Neural crest cell (in vitro differentiated cells): ENCODE measurements at regions not wholly inside any gene's neighbourhood (a gene's known extent, or its start where the extent isn't known, plus 50 kb on each side); places are given as distances from the start of the nearest gene placed in this dataset.

Source experiments
- DNase-seq: peaks from one replicate; pipeline ENCODE4 v3.0.0; 2021; ENCODE audit warnings: low read depth, mixed read lengths, low spot score
- H3K27ac Mint-ChIP-seq: one replicate; pipeline ENCODE4 v1.8.0; 2021; ENCODE audit warnings: mild to moderate bottlenecking, mixed read lengths; ENCODE audit not compliant: unreplicated experiment
- H3K27me3 Mint-ChIP-seq: 2 replicates; pipeline ENCODE4 v1.8.0; 2021; ENCODE audit warnings: low read depth, mild to moderate bottlenecking, mixed read lengths
- H3K36me3 Mint-ChIP-seq: 2 replicates; pipeline ENCODE4 v1.8.0; 2021; ENCODE audit warnings: low read depth, mild to moderate bottlenecking, mixed read lengths
- H3K4me1 Mint-ChIP-seq: 2 replicates; pipeline ENCODE4 v1.8.0; 2021; ENCODE audit warnings: mixed read lengths
- H3K4me3 Mint-ChIP-seq: one replicate; pipeline ENCODE4 v1.8.0; 2021; ENCODE audit warnings: mild to moderate bottlenecking, mixed read lengths
- H3K9me3 Mint-ChIP-seq: 2 replicates; pipeline ENCODE4 v1.8.0; 2021; ENCODE audit warnings: mixed read lengths
- TF ChIP-seq, protein P1 (sequence below): fragments of 200-600 bp; sonication (generic); conservative IDR thresholded peaks from 2 replicates; pipeline ENCODE4 v1.5.0; 2021; ENCODE audit warnings: antibody characterized with exemption, mild to moderate bottlenecking

DNA sequence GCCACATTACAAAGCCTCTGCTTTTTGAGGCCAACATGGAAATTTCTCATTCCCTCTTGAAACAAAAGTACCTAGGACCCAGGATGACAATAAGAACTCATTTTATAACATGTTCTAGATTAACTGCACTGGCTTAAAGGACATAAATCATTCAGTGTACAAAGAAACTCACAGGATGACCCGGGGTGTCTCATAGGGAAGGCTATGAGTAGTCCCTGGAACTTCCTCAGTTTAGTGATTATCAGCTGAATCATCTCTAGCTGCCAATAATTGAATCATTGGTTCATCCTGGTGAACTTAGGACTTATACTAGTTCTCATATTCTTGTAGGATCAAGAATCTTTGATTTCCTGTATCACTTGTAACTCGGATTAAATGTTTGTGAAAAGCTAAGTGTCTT is 95.8 kb upstream of the WDR1 start:
- Mint-ChIP-seq H3K27me3 (peaks cover 6% of the 10 kb centered on the region), H3K4me1 (no peaks in the 10 kb centered on the region), H3K27ac (no peak overlapping the region), H3K4me3 (no peak overlapping the region), H3K36me3 (no peaks in the 10 kb centered on the region), H3K9me3 (no peaks in the 10 kb centered on the region)
- TF ChIP-seq, protein P1, sequence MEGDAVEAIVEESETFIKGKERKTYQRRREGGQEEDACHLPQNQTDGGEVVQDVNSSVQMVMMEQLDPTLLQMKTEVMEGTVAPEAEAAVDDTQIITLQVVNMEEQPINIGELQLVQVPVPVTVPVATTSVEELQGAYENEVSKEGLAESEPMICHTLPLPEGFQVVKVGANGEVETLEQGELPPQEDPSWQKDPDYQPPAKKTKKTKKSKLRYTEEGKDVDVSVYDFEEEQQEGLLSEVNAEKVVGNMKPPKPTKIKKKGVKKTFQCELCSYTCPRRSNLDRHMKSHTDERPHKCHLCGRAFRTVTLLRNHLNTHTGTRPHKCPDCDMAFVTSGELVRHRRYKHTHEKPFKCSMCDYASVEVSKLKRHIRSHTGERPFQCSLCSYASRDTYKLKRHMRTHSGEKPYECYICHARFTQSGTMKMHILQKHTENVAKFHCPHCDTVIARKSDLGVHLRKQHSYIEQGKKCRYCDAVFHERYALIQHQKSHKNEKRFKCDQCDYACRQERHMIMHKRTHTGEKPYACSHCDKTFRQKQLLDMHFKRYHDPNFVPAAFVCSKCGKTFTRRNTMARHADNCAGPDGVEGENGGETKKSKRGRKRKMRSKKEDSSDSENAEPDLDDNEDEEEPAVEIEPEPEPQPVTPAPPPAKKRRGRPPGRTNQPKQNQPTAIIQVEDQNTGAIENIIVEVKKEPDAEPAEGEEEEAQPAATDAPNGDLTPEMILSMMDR, result no peak
- no peak for DNase-seq

DNA sequence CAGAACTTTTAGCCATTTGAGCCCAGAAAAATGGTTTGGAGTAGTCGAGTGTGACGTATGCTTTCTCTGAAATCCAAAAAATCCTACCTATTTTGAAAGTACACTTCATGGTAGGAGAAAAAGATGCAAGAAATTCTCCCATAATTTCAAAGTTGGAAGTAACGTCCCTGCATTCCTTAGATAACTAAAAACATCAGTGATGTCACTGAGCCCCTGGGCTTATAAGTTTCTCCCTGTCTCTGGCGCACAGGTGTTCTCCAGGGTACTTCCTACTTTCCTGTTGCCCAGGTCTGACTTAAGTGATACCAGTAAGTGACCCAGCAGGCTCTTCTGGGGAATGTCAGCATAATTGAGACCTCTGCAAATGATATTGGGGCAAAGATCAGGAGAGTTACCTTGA is 90.5 kb upstream of the WDR1 start:
- Mint-ChIP-seq H3K4me3 (no peak overlapping the region), H3K36me3 (no peaks in the 10 kb centered on the region), H3K9me3 (no peaks in the 10 kb centered on the region), H3K4me1 (no peaks in the 10 kb centered on the region), H3K27ac (no peak overlapping the region), H3K27me3 (peaks cover 8% of the 10 kb centered on the region)
- TF ChIP-seq, protein P1, result no peak
- no peak for DNase-seq

DNA sequence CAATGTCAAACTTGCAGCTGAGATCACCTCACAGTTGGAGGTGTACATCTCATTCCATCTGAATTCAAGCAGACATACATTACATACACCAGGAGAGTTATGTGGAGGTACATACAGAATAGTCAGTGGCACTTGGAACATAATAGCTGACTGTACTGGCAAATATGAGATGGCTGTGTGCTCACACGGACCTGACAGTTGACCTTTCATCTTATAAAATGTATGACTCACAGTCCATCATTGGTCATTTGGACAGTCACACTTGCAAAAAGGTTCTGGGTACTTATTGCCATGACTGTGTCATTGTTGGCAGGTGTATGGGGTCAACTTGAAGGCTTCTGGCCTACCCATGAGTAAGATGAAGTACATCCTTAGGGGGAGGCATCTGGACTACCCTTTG is 88.6 kb upstream of the WDR1 start:
- Mint-ChIP-seq H3K9me3 (no peaks in the 10 kb centered on the region), H3K36me3 (no peaks in the 10 kb centered on the region), H3K27me3 (peaks cover 8% of the 10 kb centered on the region), H3K4me3 (no peak overlapping the region), H3K4me1 (no peaks in the 10 kb centered on the region), H3K27ac (no peak overlapping the region)
- TF ChIP-seq, protein P1, result no peak
- no peak for DNase-seq

DNA sequence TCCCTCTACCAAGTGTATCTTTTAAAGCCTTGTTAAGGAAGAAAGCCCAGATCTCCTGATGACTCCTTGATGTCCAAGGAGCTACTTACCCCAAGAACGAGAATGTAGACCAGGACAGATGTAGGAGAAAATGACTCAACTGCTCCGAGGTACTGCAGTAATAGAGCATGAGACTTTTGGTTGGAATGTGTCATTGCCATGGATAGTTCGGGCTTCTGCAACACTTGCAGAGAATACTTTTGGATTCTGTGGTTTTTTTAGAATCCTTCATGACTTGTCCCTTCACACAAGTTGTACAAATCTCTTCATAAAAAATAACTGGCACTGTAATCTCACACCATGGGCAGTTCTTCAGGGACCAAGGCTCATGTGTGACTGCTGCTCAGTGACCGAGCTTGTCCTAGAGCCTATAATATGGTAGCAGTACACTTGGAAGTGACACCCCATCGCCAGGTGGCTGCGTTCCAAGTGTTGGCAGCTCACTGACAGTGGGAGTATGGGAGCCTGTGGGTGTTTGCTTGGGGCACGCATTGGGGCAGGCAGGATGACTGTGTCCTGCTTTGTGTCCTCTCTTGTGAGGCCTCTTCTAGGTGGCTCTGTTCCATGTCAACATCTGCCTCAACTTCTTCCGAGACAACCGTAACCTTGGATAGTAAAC is 87.9 kb upstream of the WDR1 start:
- H3K36me3 Mint-ChIP-seq, result no peaks in the 10 kb centered on the region
- no peak for DNase-seq
- H3K9me3 Mint-ChIP-seq, result no peaks in the 10 kb centered on the region
- H3K27ac Mint-ChIP-seq, result no peak overlapping the region
- no peak overlapping the region for H3K4me3 Mint-ChIP-seq
- H3K27me3 Mint-ChIP-seq, result peaks cover 9% of the 10 kb centered on the region
- TF ChIP-seq, protein P1, result no peak
- H3K4me1 Mint-ChIP-seq, result no peaks in the 10 kb centered on the region

DNA sequence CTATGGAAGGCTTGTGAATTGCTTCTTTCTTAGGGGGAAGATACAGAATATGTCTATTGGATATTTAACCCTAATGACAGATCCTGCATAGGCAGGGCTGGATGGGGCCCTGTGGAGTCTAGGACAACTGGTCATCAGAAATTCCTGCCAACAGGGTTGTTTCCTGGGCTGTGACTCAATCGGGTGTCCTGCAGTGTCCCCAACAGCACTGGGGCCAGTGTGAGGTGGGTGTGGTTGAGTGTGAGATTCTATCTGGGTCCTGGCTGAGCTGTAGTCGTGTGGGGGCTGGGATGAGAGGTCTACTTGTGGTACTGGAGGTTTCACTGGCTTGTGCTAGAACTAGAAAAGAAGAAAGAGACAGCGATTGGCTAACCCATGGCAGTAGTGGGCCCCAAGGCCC is 87.3 kb upstream of the WDR1 start:
- H3K27ac Mint-ChIP-seq, result no peak overlapping the region
- no peaks in the 10 kb centered on the region for H3K9me3 Mint-ChIP-seq
- no peak for DNase-seq
- no peaks in the 10 kb centered on the region for H3K36me3 Mint-ChIP-seq
- H3K27me3 Mint-ChIP-seq, result peaks cover 16% of the 10 kb centered on the region
- H3K4me3 Mint-ChIP-seq, result no peak overlapping the region
- TF ChIP-seq, protein P1, result no peak
- H3K4me1 Mint-ChIP-seq, result no peaks in the 10 kb centered on the region
